ENCODE measurements at regions not wholly inside any gene's neighbourhood (a gene's known extent, or its start where the extent isn't known, plus 50 kb on each side); places are given as distances from the start of the nearest gene placed in this dataset.
A peak's percentile ranks its signal among the peaks of the same experiment; 100 is the strongest.

DNA sequence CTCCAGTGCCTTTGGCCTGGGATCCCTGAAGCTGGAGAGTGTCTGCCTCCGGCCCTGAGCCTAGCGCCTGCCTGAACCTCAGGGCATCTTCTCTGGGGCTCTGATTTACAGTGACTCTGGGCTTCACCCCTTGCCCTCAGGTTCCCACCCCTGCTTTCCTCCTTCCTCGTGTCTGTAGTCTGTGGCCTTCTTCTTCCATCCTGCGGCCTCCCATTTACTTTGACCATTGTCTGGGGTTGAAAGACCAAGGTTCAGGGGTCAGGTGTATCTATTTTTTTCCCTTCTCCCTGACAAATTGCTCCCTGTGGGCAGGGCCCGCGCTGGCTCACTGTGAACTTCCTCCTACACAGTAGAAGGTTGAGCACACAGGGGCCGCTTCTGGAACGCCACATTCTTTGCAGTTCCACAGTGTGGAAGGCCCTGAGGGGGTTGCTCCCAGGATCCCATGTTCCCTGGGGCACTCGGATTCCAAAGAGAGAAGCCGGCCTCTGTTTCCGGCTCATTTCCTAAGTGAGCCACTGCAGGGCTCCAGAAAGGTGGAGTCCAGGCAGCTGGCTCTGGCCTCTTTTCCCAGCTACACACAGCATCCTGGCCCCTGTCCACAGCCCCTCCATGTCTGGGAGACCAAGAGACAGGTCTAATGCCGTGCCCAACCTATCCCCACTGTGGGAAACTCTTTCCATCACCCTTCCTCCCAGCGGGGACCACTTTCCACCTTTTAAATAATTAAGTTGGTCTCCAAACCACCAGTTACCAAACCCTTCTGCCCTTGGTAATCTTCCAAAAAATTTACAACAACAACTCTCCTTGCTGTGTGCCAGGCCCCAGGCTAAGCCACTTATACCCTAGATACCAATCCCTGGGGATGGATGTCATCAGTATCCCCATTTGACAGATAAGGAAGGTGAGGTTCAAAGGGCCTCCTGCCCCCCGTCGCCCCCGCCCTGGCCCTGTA, 140.3 kb upstream of the IER5L start:
- no peaks in the 10 kb centered on the region for H3K27me3 ChIP-seq (replicated peaks)
- no peak overlapping the region for H3K27ac ChIP-seq
- in situ Hi-C loops (cut with HindIII; ENCODE audit: low pct_ligation_motif_present, low sequenced_read_pairs) = no loop called here
- H3K36me3 ChIP-seq (replicated peaks) = no peaks in the 10 kb centered on the region
- no peak for DNase-seq
- TF ChIP-seq, protein P1, sequence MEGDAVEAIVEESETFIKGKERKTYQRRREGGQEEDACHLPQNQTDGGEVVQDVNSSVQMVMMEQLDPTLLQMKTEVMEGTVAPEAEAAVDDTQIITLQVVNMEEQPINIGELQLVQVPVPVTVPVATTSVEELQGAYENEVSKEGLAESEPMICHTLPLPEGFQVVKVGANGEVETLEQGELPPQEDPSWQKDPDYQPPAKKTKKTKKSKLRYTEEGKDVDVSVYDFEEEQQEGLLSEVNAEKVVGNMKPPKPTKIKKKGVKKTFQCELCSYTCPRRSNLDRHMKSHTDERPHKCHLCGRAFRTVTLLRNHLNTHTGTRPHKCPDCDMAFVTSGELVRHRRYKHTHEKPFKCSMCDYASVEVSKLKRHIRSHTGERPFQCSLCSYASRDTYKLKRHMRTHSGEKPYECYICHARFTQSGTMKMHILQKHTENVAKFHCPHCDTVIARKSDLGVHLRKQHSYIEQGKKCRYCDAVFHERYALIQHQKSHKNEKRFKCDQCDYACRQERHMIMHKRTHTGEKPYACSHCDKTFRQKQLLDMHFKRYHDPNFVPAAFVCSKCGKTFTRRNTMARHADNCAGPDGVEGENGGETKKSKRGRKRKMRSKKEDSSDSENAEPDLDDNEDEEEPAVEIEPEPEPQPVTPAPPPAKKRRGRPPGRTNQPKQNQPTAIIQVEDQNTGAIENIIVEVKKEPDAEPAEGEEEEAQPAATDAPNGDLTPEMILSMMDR (IDR thresholded peaks at IDR 0.05; ENCODE audit: low read depth, low read length, missing control alignments) = no peak
- H3K4me3 ChIP-seq (ENCODE audit: low read depth, low read length) = no peak overlapping the region

DNA sequence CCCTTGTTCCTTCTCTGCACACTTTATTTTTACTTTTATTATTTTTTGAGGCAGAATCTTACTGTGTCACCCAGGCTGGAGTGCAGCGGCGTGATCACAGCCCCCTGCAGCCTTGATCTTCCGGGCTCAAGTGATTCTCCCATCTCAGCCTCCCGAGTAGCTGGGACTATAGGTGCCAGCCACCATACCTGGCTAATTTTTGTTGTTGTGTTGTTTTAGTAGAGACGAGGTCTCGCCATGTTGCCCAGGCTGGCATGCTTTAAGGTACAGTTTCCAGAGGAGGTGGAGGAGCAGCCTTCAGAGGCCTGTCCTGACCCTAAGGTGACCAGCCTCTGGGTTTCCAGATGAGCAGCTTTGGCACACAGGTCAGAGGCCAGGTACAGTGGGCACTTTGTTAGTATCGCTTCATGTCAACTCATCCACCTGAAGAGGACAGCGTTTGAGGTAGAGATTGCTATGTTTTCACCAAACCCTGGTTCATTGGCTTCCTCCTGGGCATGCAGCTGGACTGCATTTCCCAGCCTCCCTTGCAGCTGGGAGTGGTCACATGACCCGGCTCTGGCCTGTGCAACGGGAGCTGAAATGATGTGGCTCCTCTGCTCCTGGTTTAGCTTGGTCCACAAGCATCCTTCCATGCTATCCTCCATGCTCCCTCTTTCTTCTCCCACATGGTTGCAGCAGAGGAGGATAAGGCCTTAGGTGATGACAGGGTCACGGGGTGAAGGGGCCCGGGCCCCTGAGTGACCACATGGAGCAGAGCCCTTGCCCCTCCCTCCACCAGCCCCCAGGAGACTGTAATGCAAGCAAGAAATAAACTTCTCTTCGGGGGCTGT, 139.3 kb upstream of the IER5L start:
- Histone ChIP-seq H3K27me3 (replicated peaks) (no peaks in the 10 kb centered on the region), H3K27ac (no peak overlapping the region), H3K36me3 (replicated peaks) (no peaks in the 10 kb centered on the region), H3K4me3 (ENCODE audit: low read depth, low read length) (no peak overlapping the region)
- TF ChIP-seq, protein P1 (IDR thresholded peaks at IDR 0.05; ENCODE audit: low read depth, low read length, missing control alignments) = no peak
- in situ Hi-C loops (cut with HindIII; ENCODE audit: low pct_ligation_motif_present, low sequenced_read_pairs) = no loop called here
- peak; percentile 51 for DNase-seq

DNA sequence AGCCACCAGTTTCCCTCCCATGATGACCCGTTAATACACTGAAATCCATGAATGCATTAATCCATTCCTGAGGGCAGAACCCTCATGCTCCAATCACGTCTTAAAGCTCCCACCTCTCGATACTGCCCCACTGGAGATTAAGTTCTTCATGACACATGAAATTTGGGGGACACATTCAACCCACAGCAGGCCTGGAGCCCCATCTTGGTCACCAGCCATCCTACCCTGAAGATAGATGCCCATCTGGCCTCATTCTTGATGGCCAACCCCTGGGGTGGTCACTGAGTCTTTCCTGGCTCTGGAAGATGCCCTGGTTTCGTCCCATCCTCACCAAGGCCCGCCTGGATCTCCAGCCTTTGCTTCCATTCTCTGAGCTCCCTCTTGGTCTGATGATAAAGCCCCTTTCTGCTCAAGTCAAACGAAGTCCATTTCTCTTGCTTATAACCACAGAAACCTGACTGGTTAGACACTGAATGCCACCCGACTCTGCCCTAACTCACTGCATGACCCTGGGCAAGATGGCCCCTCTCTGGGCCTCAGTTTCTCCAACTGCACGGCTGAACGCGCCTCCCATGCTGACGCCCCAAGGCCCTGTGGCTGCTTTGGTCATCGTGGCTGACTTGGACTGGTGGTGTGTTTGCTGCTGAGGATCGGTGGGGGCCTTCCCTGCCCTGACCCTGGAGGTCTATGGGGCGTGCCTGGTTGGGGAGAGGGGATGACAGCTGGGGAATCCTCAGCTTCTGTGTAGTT, 138.4 kb upstream of the IER5L start:
- Histone ChIP-seq H3K4me3 (ENCODE audit: low read depth, low read length) (no peak overlapping the region), H3K27me3 (replicated peaks) (no peaks in the 10 kb centered on the region), H3K36me3 (replicated peaks) (no peaks in the 10 kb centered on the region), H3K27ac (no peak overlapping the region)
- DNase-seq = no peak
- TF ChIP-seq, protein P1 (IDR thresholded peaks at IDR 0.05; ENCODE audit: low read depth, low read length, missing control alignments) = no peak
- in situ Hi-C loops (cut with HindIII; ENCODE audit: low pct_ligation_motif_present, low sequenced_read_pairs) = no loop called here

- H3K27me3 ChIP-seq (replicated peaks) = no peaks in the 10 kb centered on the region
Measured at GRCh38 chr9:129313331-129313955, 135.4 kb upstream of the IER5L start.

More at GRCh38 chr9:129313331-129313955, 135.4 kb upstream of the IER5L start:
- H3K4me3 ChIP-seq (ENCODE audit: low read depth, low read length) = no peak overlapping the region
- H3K27ac ChIP-seq = no peak overlapping the region
- TF ChIP-seq, protein P1 (IDR thresholded peaks at IDR 0.05; ENCODE audit: low read depth, low read length, missing control alignments) = no peak
- DNase-seq = no peak
- H3K36me3 ChIP-seq (replicated peaks) = no peaks in the 10 kb centered on the region
- in situ Hi-C loops (cut with HindIII; ENCODE audit: low pct_ligation_motif_present, low sequenced_read_pairs) = no loop called here

All from brain microvascular endothelial cell (primary cell).